Glutamatergic neuron (in vitro differentiated cells): ENCODE measurements at regions not wholly inside any gene's neighbourhood (a gene's known extent, or its start where the extent isn't known, plus 50 kb on each side); places are given as distances from the start of the nearest gene placed in this dataset.
"Not testable (repeated sequence)": the region's sequence is repeated elsewhere in the genome, so short reads cannot be mapped to it uniquely, and the experiment has no call there.

Source experiments
- DNase-seq: peaks from one replicate; pipeline ENCODE4 v3.0.0; 2022
- H3K27ac Mint-ChIP-seq: one replicate; pipeline ENCODE4 v1.8.0; 2020; ENCODE audit warnings: mild to moderate bottlenecking, mixed read lengths, inconsistent platforms; ENCODE audit not compliant: unreplicated experiment
- H3K27me3 Mint-ChIP-seq: one replicate; pipeline ENCODE4 v1.8.0; 2020; ENCODE audit warnings: mild to moderate bottlenecking, moderate library complexity, mixed read lengths, inconsistent platforms; ENCODE audit not compliant: unreplicated experiment
- H3K36me3 Mint-ChIP-seq: one replicate; pipeline ENCODE4 v1.8.0; 2020; ENCODE audit warnings: mild to moderate bottlenecking, mixed read lengths, inconsistent platforms; ENCODE audit not compliant: unreplicated experiment
- H3K4me1 Mint-ChIP-seq: one replicate; pipeline ENCODE4 v1.8.0; 2020; ENCODE audit warnings: mild to moderate bottlenecking, low read depth, mixed read lengths, inconsistent platforms; ENCODE audit not compliant: unreplicated experiment
- H3K4me3 Mint-ChIP-seq: one replicate; pipeline ENCODE4 v1.8.0; 2020; ENCODE audit warnings: mild to moderate bottlenecking, mixed read lengths, inconsistent platforms; ENCODE audit not compliant: unreplicated experiment
- H3K9me3 Mint-ChIP-seq: one replicate; pipeline ENCODE4 v1.8.0; 2020; ENCODE audit warnings: mild to moderate bottlenecking, moderate library complexity, mixed read lengths, inconsistent platforms; ENCODE audit not compliant: unreplicated experiment
- TF ChIP-seq, protein P1 (sequence below): fragments of 200-600 bp; sonication (generic); IDR thresholded peaks from one replicate; pipeline ENCODE4 v1.5.0; 2021; ENCODE audit not compliant: partially characterized antibody, unreplicated experiment

DNA sequence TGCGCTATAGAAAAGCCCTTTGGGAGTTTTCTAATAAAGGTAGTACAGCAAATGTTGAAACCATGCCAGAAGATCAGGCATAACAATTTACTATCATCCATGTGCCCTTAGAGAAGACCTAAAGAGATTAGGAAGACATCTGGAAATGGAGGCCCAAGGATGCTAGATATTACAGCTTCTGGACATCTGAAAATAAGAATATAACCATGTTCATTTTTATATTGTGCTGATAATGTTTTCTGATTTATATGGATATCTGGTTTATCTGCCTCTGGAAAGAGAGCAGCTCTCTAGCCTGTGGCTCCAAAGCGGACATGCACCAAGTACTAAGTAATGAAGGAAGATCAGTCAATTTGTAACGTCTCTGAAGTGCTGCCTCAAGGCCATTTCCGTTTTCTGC is 478.0 kb upstream of the DDX18 start:
- no peak for DNase-seq
- TF ChIP-seq, protein P1, sequence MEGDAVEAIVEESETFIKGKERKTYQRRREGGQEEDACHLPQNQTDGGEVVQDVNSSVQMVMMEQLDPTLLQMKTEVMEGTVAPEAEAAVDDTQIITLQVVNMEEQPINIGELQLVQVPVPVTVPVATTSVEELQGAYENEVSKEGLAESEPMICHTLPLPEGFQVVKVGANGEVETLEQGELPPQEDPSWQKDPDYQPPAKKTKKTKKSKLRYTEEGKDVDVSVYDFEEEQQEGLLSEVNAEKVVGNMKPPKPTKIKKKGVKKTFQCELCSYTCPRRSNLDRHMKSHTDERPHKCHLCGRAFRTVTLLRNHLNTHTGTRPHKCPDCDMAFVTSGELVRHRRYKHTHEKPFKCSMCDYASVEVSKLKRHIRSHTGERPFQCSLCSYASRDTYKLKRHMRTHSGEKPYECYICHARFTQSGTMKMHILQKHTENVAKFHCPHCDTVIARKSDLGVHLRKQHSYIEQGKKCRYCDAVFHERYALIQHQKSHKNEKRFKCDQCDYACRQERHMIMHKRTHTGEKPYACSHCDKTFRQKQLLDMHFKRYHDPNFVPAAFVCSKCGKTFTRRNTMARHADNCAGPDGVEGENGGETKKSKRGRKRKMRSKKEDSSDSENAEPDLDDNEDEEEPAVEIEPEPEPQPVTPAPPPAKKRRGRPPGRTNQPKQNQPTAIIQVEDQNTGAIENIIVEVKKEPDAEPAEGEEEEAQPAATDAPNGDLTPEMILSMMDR, result no peak
- H3K4me3 Mint-ChIP-seq, result no peak overlapping the region
- H3K27ac Mint-ChIP-seq, result no peak overlapping the region
- no peaks in the 10 kb centered on the region for H3K27me3 Mint-ChIP-seq
- H3K9me3 Mint-ChIP-seq, result no peaks in the 10 kb centered on the region
- peaks cover 15% of the 10 kb centered on the region for H3K4me1 Mint-ChIP-seq
- H3K36me3 Mint-ChIP-seq, result no peaks in the 10 kb centered on the region

DNA sequence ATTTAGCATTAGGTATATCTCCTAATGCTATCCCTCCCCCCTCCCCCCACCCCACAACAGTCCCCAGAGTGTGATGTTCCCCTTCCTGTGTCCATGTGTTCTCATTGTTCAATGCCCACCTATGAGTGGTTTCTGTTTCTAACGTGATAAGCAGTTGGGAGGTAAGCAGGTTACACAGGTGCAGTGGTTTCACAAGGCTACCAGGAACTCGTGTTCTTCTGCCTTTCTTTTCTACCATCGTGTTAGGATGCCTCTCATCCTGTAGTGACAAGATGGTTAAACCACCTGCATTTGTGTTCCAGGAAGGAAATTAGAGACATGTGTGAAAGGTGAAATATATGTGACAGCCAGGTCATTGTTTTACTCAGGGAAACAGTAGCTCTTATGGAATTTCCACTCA is 476.5 kb upstream of the DDX18 start:
- peaks cover 15% of the 10 kb centered on the region for H3K4me1 Mint-ChIP-seq
- not testable (repeated sequence) for H3K27me3 Mint-ChIP-seq, DNase-seq, H3K36me3 Mint-ChIP-seq, H3K9me3 Mint-ChIP-seq, H3K27ac Mint-ChIP-seq, H3K4me3 Mint-ChIP-seq

DNA sequence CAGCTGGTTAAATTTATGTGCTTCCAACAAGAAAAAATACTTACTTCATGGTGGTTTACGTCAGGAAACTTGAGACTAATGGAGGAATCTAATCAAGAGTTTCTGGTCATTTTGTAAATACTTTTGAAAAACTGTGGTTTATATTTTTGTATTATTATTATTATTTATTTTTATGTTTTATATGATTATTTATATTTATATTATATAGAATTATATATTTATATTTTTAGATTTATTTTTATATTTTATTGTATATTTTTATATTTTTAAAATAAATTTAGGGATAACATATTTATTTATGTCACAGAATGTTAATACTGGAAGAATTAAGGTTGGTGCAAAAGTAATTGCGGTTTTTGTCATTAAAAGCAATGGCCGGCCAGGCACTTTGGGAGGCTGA is 474.5 kb upstream of the DDX18 start:
- Mint-ChIP-seq H3K27me3 (no peaks in the 10 kb centered on the region), H3K27ac (no peak overlapping the region), H3K9me3 (no peaks in the 10 kb centered on the region), H3K4me3 (no peak overlapping the region), H3K4me1 (no peaks in the 10 kb centered on the region), H3K36me3 (no peaks in the 10 kb centered on the region)
- TF ChIP-seq, protein P1, result no peak
- DNase-seq, result no peak

DNA sequence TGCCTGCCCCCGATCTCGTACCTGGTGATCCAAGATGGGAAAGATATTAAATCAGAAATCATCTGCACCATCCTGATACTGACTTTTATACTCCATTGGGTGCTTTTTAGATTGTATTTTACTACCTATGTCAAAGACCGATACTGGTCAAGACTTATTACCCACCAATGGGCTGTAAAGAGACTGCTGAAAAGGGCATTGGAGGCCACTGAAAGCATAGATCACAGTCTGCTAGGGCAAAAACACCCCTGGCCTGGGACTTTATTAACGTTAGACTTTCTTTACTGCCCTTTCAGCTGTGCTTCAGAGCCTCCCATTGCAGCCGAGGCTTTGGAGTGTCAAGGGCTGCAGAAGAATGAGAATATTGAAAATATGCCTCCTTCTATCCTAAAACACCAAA is 472.8 kb upstream of the DDX18 start:
- peaks cover 5% of the 10 kb centered on the region for H3K4me1 Mint-ChIP-seq

DNA sequence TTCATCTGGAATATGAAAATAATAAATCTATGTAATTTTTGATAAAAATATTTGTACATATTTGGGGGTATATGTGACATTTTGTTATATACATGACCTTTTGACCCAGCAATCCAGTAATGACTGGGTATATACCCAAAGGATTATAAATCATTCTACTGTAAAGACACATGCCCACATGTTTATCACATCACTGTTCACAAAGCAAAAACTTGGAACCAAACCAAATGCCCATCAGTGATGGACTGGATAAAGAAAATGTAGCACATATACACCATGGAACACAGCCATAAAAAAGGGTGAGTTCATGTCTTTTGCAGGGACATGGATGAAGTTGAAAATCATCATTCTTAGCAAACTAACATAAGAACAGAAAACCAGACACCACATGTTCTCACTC is 472.1 kb upstream of the DDX18 start:
- Mint-ChIP-seq H3K27me3 (no peaks in the 10 kb centered on the region), H3K36me3 (no peaks in the 10 kb centered on the region), H3K4me3 (no peak overlapping the region), H3K27ac (no peak overlapping the region), H3K9me3 (no peaks in the 10 kb centered on the region), H3K4me1 (peaks cover 10% of the 10 kb centered on the region)
- DNase-seq, result no peak
- TF ChIP-seq, protein P1, result no peak

More for the DNA sequence above, 472.8 kb upstream of the DDX18 start:
- H3K36me3 Mint-ChIP-seq, result no peaks in the 10 kb centered on the region
- no peak for DNase-seq
- H3K4me3 Mint-ChIP-seq, result no peak overlapping the region
- H3K27ac Mint-ChIP-seq, result no peak overlapping the region
- no peaks in the 10 kb centered on the region for H3K9me3 Mint-ChIP-seq
- TF ChIP-seq, protein P1, result no peak
- H3K27me3 Mint-ChIP-seq, result no peaks in the 10 kb centered on the region

DNA sequence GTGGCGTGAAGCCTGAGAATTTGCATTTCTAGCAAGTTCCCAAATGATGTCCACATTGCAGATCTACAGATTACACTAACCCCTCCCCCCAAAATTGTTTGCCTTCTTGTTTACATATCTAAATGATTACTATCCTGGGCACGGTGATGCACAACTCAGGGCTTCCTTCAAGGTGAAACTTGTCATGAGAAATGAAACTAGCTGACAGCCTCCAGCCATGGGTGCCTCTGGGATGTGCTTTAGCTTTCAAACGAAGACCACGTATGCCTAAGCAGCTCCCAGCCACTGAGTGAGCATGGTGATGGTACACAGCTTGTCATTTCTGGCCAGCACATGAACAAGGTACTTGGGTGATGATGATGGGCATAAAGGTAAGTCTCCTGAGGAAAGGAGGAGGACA is 464.8 kb upstream of the DDX18 start:
- no peak overlapping the region for H3K27ac Mint-ChIP-seq
- H3K36me3 Mint-ChIP-seq, result no peaks in the 10 kb centered on the region
- H3K4me1 Mint-ChIP-seq, result peaks cover 10% of the 10 kb centered on the region
- H3K27me3 Mint-ChIP-seq, result no peaks in the 10 kb centered on the region
- no peaks in the 10 kb centered on the region for H3K9me3 Mint-ChIP-seq
- TF ChIP-seq, protein P1, result no peak
- H3K4me3 Mint-ChIP-seq, result no peak overlapping the region
- DNase-seq, result no peak
